H1 (cell line): ENCODE measurements at regions not wholly inside any gene's neighbourhood (a gene's known extent, or its start where the extent isn't known, plus 50 kb on each side); places are given as distances from the start of the nearest gene placed in this dataset.

Experiments
- BRCA1 ChIP-seq: IDR thresholded peaks from 2 replicates; pipeline ENCODE4 v1.6.1; 2012; ENCODE audit warnings: low read depth, low read length, improper control_type of control experiment
- KDM4A ChIP-seq: IDR thresholded peaks from one replicate; pipeline ENCODE4 v1.7.1; 2012; ENCODE audit warnings: low read depth, mild to moderate bottlenecking, moderate library complexity, low read length, inconsistent platforms; ENCODE audit not compliant: severe bottlenecking
- SIN3A ChIP-seq, 2 experiments: IDR thresholded peaks in 1 of 2; conservative IDR thresholded peaks in 1 of 2; 2 replicates each; pipeline ENCODE4 v1.6.1; 2011 to 2012; ENCODE audit warnings: low read length in 2 of 2, improper control_type of control experiment in 1 of 2, low read depth in 1 of 2, mild to moderate bottlenecking in 1 of 2
- TAF7 ChIP-seq: optimal IDR thresholded peaks from 2 replicates; pipeline ENCODE3; 2011; ENCODE audit warnings: low read depth, mild to moderate bottlenecking, inconsistent platforms, low read length, moderate library complexity, borderline replicate concordance

DNA sequence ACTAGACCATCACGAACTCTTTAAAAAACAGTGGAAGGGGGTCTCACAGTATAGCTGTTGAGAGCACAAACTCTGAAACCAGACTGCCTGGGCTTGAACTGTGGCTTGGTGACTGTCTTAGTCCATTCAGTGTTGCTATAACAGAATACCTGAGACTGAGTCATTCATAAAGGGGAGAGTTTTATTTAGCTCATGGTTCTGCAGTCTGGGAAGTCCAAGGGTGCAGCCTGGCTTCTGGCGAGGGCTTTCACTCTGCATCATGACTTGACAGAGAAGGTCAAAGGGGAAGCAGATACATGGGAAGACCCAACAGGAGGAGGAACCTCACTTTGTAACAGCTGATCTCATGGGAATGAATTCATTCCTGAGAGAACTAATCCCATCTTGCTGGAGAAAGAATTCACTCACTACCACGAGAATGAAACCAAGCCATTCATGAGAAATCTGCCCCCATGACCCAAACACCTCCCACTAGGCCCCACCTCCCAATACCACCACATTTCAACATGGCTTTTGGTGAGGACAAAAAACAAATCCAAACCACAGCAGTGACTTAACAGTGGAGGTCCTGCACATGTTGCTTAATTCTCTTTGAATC, 116.7 kb upstream of the STOX2 start (continued):
- no peak for TF ChIP-seq BRCA1
- TF ChIP-seq KDM4A: no peak
- no peak for TF ChIP-seq TAF7
- TF ChIP-seq SIN3A (conservative IDR thresholded peaks at IDR 0.05 in 1 of 2, IDR thresholded peaks at IDR 0.05 in 1 of 2; ENCODE audit: low read depth in 1 of 2, low read length in 2 of 2): no peak
- TF ChIP-seq, all 59 proteins: peak for 0
